ENCODE measurements at regions not wholly inside any gene's neighbourhood (a gene's known extent, or its start where the extent isn't known, plus 50 kb on each side); places are given as distances from the start of the nearest gene placed in this dataset.

GRCh38 chr2:239819091-239819973 is 205.8 kb downstream of the NDUFA10 start:
- no peak for TF ChIP-seq POLR2A (IDR thresholded peaks at IDR 0.05)
- no peak for TF ChIP-seq CTCF (IDR thresholded peaks at IDR 0.05)
